Fibroblast of the aortic adventitia (primary cell): ENCODE measurements at regions not wholly inside any gene's neighbourhood (a gene's known extent, or its start where the extent isn't known, plus 50 kb on each side); places are given as distances from the start of the nearest gene placed in this dataset.

Source experiments
- DNase-seq: peaks from one replicate; pipeline ENCODE4 v3.0.0-alpha.2; 2010; ENCODE audit warnings: low read depth
- H3K4me3 ChIP-seq: 2 replicates; pipeline ENCODE4 v1.5.1; 2011; ENCODE audit warnings: low read depth, mild to moderate bottlenecking, control low read depth, low read length, moderate library complexity
- CTCF ChIP-seq: IDR thresholded peaks from 2 replicates; pipeline ENCODE4 v1.5.1; 2011; ENCODE audit warnings: mild to moderate bottlenecking, low read length, control low read depth, inconsistent platforms; ENCODE audit not compliant: insufficient read depth

GRCh38 chr4:137934046-137934445 is 308.1 kb downstream of the SLC7A11 start:
- H3K4me3 ChIP-seq: no peak overlapping the region
- no peak for TF ChIP-seq CTCF
- no peak for DNase-seq

- H3K4me3 ChIP-seq: no peak overlapping the region
- no peak for TF ChIP-seq CTCF
- DNase-seq: no peak
These were observed 314.2 kb downstream of the SLC7A11 start for GRCh38 chr4:137927972-137928371.

- H3K4me3 ChIP-seq: no peak overlapping the region
- no peak for TF ChIP-seq CTCF
- no peak for DNase-seq
These were observed 318.7 kb downstream of the SLC7A11 start for GRCh38 chr4:137923494-137923893.

- H3K4me3 ChIP-seq: no peak overlapping the region
- no peak for TF ChIP-seq CTCF
- no peak for DNase-seq
These were observed 319.4 kb downstream of the SLC7A11 start for GRCh38 chr4:137922721-137923120.

- no peak for DNase-seq
- H3K4me3 ChIP-seq: no peak overlapping the region
- no peak for TF ChIP-seq CTCF
These were observed 332.4 kb downstream of the SLC7A11 start for GRCh38 chr4:137909529-137910309.

GRCh38 chr4:137905930-137906329 is 336.2 kb downstream of the SLC7A11 start:
- no peak for TF ChIP-seq CTCF
- DNase-seq: peak; percentile 4
- no peak overlapping the region for H3K4me3 ChIP-seq

GRCh38 chr4:137901114-137901513 is 341.0 kb downstream of the SLC7A11 start:
- TF ChIP-seq CTCF: no peak
- no peak for DNase-seq
- no peak overlapping the region for H3K4me3 ChIP-seq
